ENCODE measurements at regions not wholly inside any gene's neighbourhood (a gene's known extent, or its start where the extent isn't known, plus 50 kb on each side); places are given as distances from the start of the nearest gene placed in this dataset.

GRCh38 chr10:25100141-25100540 is 74.7 kb upstream of the GPR158 start:
- H3K27ac ChIP-seq: no peak overlapping the region
- WGBS, 2 donors: 88 to 89% methylated on average over 3 of the region's 3 CpGs
- H3K9me3 ChIP-seq: peaks cover 0 to 3% (median 0%) of the 10 kb centered on the region in 4 donors
- no peak for DNase-seq
- intact Hi-C loops (cut with DNase I): no loop called here
- no peaks in the 10 kb centered on the region for H3K36me3 ChIP-seq
- H3K27me3 ChIP-seq: no peaks in the 10 kb centered on the region
- H3K4me1 ChIP-seq: no peaks in the 10 kb centered on the region
- no peak overlapping the region for H3K4me3 ChIP-seq
- TF ChIP-seq EP300 (IDR thresholded peaks at IDR 0.05): no peak
- no peak for TF ChIP-seq POLR2A (IDR thresholded peaks at IDR 0.05)
- TF ChIP-seq CTCF (IDR thresholded peaks at IDR 0.05): no peak
- no peak for TF ChIP-seq POLR2AphosphoS5 (IDR thresholded peaks at IDR 0.05)

- Histone ChIP-seq H3K4me3 (no peak overlapping the region), H3K9me3 (no peaks in the 10 kb centered on the region), H3K27me3 (no peaks in the 10 kb centered on the region), H3K4me1 (no peaks in the 10 kb centered on the region), H3K36me3 (no peaks in the 10 kb centered on the region), H3K27ac (no peak overlapping the region)
- no peak for TF ChIP-seq CTCF (IDR thresholded peaks at IDR 0.05)
- no peak for TF ChIP-seq POLR2AphosphoS5 (IDR thresholded peaks at IDR 0.05)
- no peak for TF ChIP-seq POLR2A (IDR thresholded peaks at IDR 0.05)
- no peak for TF ChIP-seq EP300 (IDR thresholded peaks at IDR 0.05)
- no peak for DNase-seq
- intact Hi-C loops (cut with DNase I): no loop called here
- 56 to 59% methylated on average over 1 of the region's 1 CpG for WGBS, 2 donors
Measured at GRCh38 chr10:25101461-25102146, 73.2 kb upstream of the GPR158 start.

- Histone ChIP-seq H3K4me3 (no peak overlapping the region), H3K4me1 (no peaks in the 10 kb centered on the region), H3K9me3 (no peaks in the 10 kb centered on the region), H3K27ac (no peak overlapping the region), H3K27me3 (no peaks in the 10 kb centered on the region), H3K36me3 (no peaks in the 10 kb centered on the region)
- intact Hi-C loops (cut with DNase I): no loop called here
- DNase-seq: no peak
- TF ChIP-seq POLR2AphosphoS5 (IDR thresholded peaks at IDR 0.05): no peak
- no peak for TF ChIP-seq POLR2A (IDR thresholded peaks at IDR 0.05)
- TF ChIP-seq CTCF (IDR thresholded peaks at IDR 0.05): no peak
- no peak for TF ChIP-seq EP300 (IDR thresholded peaks at IDR 0.05)
- 76 to 87% methylated on average over 9 of the region's 9 CpGs for WGBS, 2 donors
Measured at GRCh38 chr10:25102147-25102822, 72.5 kb upstream of the GPR158 start.

- H3K9me3 ChIP-seq: no peaks in the 10 kb centered on the region
- no peaks in the 10 kb centered on the region for H3K4me1 ChIP-seq
- no peaks in the 10 kb centered on the region for H3K36me3 ChIP-seq
- H3K27ac ChIP-seq: no peak overlapping the region
- WGBS, 2 donors: 94 to 95% methylated on average over 6 of the region's 6 CpGs
- intact Hi-C loops (cut with DNase I): no loop called here
- H3K27me3 ChIP-seq: no peaks in the 10 kb centered on the region
- TF ChIP-seq CTCF (IDR thresholded peaks at IDR 0.05) (no peak), POLR2AphosphoS5 (IDR thresholded peaks at IDR 0.05) (no peak), POLR2A (IDR thresholded peaks at IDR 0.05) (no peak), EP300 (IDR thresholded peaks at IDR 0.05) (no peak)
- H3K4me3 ChIP-seq: no peak overlapping the region
- DNase-seq: no peak
Measured at GRCh38 chr10:25103703-25104102, 71.1 kb upstream of the GPR158 start.

Data from sigmoid colon (tissue), 6 donors.